Neural progenitor cell (in vitro differentiated cells): ENCODE measurements at regions not wholly inside any gene's neighbourhood (a gene's known extent, or its start where the extent isn't known, plus 50 kb on each side); places are given as distances from the start of the nearest gene placed in this dataset.

Source experiments
- DNase-seq: peaks from one replicate; pipeline ENCODE4 v3.0.0-alpha.2; 2016; ENCODE audit warnings: low spot score
- H2AFZ ChIP-seq: fragments of 200-600 bp; sonication (generic); replicated peaks from 2 replicates; pipeline ENCODE4 v1.6.1; 2016; ENCODE audit warnings: antibody characterized with exemption
- H3F3A ChIP-seq: fragments of 200-600 bp; sonication (generic); 2 replicates; pipeline ENCODE4 v1.6.1; 2016; ENCODE audit warnings: antibody characterized with exemption, low read depth
- H3K27ac ChIP-seq: fragments of 200-600 bp; sonication (generic); 2 replicates; pipeline ENCODE4 v1.5.1; 2016; ENCODE audit warnings: mild to moderate bottlenecking
- H3K27me3 ChIP-seq: fragments of 200-600 bp; sonication (generic); 2 replicates; pipeline ENCODE4 v1.6.1; 2016; ENCODE audit warnings: mild to moderate bottlenecking, moderate library complexity
- H3K36me3 ChIP-seq: fragments of 200-600 bp; sonication (generic); 2 replicates; pipeline ENCODE4 v1.5.1; 2016
- H3K4me1 ChIP-seq: fragments of 200-600 bp; sonication (generic); 2 replicates; pipeline ENCODE4 v1.6.1; 2016; ENCODE audit warnings: mixed run types
- H3K4me2 ChIP-seq: fragments of 200-600 bp; sonication (generic); 2 replicates; pipeline ENCODE4 v1.6.1; 2016
- H3K4me3 ChIP-seq: fragments of 200-600 bp; sonication (generic); 2 replicates; pipeline ENCODE4 v1.5.1; 2016
- H3K79me2 ChIP-seq: fragments of 200-600 bp; sonication (generic); 2 replicates; pipeline ENCODE4 v1.6.1; 2016; ENCODE audit warnings: low read depth
- H3K9ac ChIP-seq: fragments of 200-600 bp; sonication (generic); 2 replicates; pipeline ENCODE4 v1.6.1; 2016
- H3K9me3 ChIP-seq: fragments of 200-600 bp; sonication (generic); 2 replicates; pipeline ENCODE4 v1.5.1; 2016; ENCODE audit warnings: low read depth
- H4K20me1 ChIP-seq: fragments of 200-600 bp; sonication (generic); 2 replicates; pipeline ENCODE4 v1.6.1; 2016; ENCODE audit warnings: low read depth
- H3K27ac Mint-ChIP-seq: 3 replicates; pipeline ENCODE4 v1.8.0; 2021; ENCODE audit warnings: mixed read lengths
- H3K27me3 Mint-ChIP-seq: 2 replicates; pipeline ENCODE4 v1.8.0; 2022; ENCODE audit warnings: low read depth, mild to moderate bottlenecking, inconsistent platforms, moderate library complexity, mixed read lengths; ENCODE audit not compliant: insufficient read depth
- H3K36me3 Mint-ChIP-seq: 3 replicates; pipeline ENCODE4 v1.8.0; 2021; ENCODE audit warnings: mixed read lengths
- H3K4me1 Mint-ChIP-seq: 3 replicates; pipeline ENCODE4 v1.8.0; 2021; ENCODE audit warnings: mixed read lengths
- H3K4me3 Mint-ChIP-seq: 3 replicates; pipeline ENCODE4 v1.8.0; 2021; ENCODE audit warnings: mild to moderate bottlenecking, moderate library complexity, mixed read lengths
- H3K9me3 Mint-ChIP-seq: 3 replicates; pipeline ENCODE4 v1.8.0; 2020; ENCODE audit warnings: mixed read lengths
- EZH2 ChIP-seq: fragments of 200-600 bp; sonication (generic); IDR thresholded peaks from 2 replicates; pipeline ENCODE4 v1.6.1; 2017; ENCODE audit warnings: antibody characterized with exemption, mild to moderate bottlenecking, moderate library complexity
- EZH2phosphoT487 ChIP-seq: fragments of 200-600 bp; sonication (generic); IDR thresholded peaks from 2 replicates; pipeline ENCODE4 v1.6.1; 2017; ENCODE audit warnings: antibody characterized with exemption
- TF ChIP-seq, protein P1 (sequence below): fragments of 200-600 bp; sonication (generic); IDR thresholded peaks from 2 replicates; pipeline ENCODE4 v1.5.1; 2017; ENCODE audit warnings: antibody characterized with exemption, mild to moderate bottlenecking

- Mint-ChIP-seq H3K9me3 (no peaks in the 10 kb centered on the region), H3K4me3 (no peak overlapping the region), H3K4me1 (peaks cover 8% of the 10 kb centered on the region), H3K27ac (no peak overlapping the region), H3K36me3 (no peaks in the 10 kb centered on the region), H3K27me3 (peaks cover 24% of the 10 kb centered on the region)
- no peak overlapping the region for H3K4me2 ChIP-seq
- no peak for DNase-seq
- H2AFZ ChIP-seq = no peak overlapping the region
- H3K27ac ChIP-seq = no peak overlapping the region
- no peaks in the 10 kb centered on the region for H3K9me3 ChIP-seq
- no peak overlapping the region for H3K9ac ChIP-seq
- no peaks in the 10 kb centered on the region for H3K4me1 ChIP-seq
- H3K4me3 ChIP-seq = no peak overlapping the region
- peaks cover 7% of the 10 kb centered on the region for H3K27me3 ChIP-seq
- no peaks in the 10 kb centered on the region for H3F3A ChIP-seq
- no peak for TF ChIP-seq EZH2
- no peak for TF ChIP-seq EZH2phosphoT487
- TF ChIP-seq, protein P1, sequence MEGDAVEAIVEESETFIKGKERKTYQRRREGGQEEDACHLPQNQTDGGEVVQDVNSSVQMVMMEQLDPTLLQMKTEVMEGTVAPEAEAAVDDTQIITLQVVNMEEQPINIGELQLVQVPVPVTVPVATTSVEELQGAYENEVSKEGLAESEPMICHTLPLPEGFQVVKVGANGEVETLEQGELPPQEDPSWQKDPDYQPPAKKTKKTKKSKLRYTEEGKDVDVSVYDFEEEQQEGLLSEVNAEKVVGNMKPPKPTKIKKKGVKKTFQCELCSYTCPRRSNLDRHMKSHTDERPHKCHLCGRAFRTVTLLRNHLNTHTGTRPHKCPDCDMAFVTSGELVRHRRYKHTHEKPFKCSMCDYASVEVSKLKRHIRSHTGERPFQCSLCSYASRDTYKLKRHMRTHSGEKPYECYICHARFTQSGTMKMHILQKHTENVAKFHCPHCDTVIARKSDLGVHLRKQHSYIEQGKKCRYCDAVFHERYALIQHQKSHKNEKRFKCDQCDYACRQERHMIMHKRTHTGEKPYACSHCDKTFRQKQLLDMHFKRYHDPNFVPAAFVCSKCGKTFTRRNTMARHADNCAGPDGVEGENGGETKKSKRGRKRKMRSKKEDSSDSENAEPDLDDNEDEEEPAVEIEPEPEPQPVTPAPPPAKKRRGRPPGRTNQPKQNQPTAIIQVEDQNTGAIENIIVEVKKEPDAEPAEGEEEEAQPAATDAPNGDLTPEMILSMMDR = no peak
- H4K20me1 ChIP-seq = no peaks in the 10 kb centered on the region
- no peaks in the 10 kb centered on the region for H3K36me3 ChIP-seq
- H3K79me2 ChIP-seq = no peaks in the 10 kb centered on the region
Measured at GRCh38 chr1:17891205-17892110, 136.3 kb downstream of the ACTL8 start.

DNA sequence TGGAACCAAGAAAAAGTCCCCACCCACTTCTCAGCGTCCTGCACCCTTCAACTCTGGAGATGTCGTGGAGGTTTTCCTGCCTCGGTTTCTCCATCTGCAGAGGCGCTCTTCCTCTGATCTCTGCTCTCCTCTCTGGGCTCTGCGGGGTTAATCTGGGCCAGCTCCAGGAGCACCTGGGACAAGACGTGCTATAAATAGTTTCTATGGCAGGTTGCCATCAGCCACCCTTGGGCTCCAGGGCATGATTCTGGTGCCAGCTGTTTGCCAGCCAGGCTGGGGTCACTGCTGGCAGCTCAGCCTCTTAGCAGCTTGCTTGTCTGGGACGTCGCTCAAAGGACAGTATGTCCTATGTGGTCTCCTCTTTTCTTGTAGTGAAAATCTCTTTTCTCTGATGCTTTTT lies 137.1 kb downstream of the ACTL8 start:
- Histone ChIP-seq H3K36me3 (no peaks in the 10 kb centered on the region), H3K9me3 (no peaks in the 10 kb centered on the region), H3K4me2 (no peak overlapping the region), H3F3A (no peaks in the 10 kb centered on the region), H3K79me2 (no peaks in the 10 kb centered on the region), H3K4me3 (no peak overlapping the region), H3K9ac (no peak overlapping the region), H3K27me3 (peaks cover 7% of the 10 kb centered on the region), H4K20me1 (no peaks in the 10 kb centered on the region), H3K4me1 (no peaks in the 10 kb centered on the region), H2AFZ (no peak overlapping the region), H3K27ac (no peak overlapping the region)
- Mint-ChIP-seq H3K27me3 (peaks cover 24% of the 10 kb centered on the region), H3K9me3 (no peaks in the 10 kb centered on the region), H3K36me3 (no peaks in the 10 kb centered on the region), H3K4me3 (no peak overlapping the region), H3K27ac (no peak overlapping the region), H3K4me1 (peaks cover 8% of the 10 kb centered on the region)
- DNase-seq = no peak
- TF ChIP-seq EZH2phosphoT487 = no peak
- TF ChIP-seq EZH2 = no peak
- TF ChIP-seq, protein P1 = no peak

DNA sequence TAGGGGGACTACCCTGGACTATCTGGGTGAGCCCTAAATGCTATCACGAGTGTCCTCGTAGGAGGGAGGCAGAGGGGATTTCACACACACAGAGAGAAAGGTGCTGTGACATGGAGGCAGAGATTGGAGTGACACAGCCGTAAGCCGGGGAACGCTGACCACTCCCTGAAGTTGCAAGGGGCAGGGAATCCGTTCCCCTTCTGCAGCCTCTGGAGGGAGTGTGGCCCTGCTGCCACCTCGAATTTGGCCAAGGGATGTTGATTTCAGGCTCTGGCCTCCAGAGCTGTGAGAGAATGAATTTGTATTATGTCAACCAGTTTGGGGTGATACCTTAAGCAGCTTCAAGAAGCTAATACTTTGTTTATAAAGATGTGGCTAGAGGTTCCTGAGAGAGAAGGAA lies 137.7 kb downstream of the ACTL8 start:
- H4K20me1 ChIP-seq = no peaks in the 10 kb centered on the region
- no peak overlapping the region for H3K4me2 ChIP-seq
- no peak overlapping the region for H3K9ac ChIP-seq
- peaks cover 8% of the 10 kb centered on the region for H3K27me3 ChIP-seq
- no peak overlapping the region for H3K4me3 ChIP-seq
- H3K9me3 ChIP-seq = no peaks in the 10 kb centered on the region
- H3K27ac ChIP-seq = no peak overlapping the region
- Mint-ChIP-seq H3K27me3 (peaks cover 24% of the 10 kb centered on the region), H3K4me3 (no peak overlapping the region), H3K9me3 (no peaks in the 10 kb centered on the region), H3K36me3 (no peaks in the 10 kb centered on the region), H3K4me1 (peaks cover 8% of the 10 kb centered on the region), H3K27ac (no peak overlapping the region)
- H3F3A ChIP-seq = no peaks in the 10 kb centered on the region
- no peaks in the 10 kb centered on the region for H3K79me2 ChIP-seq
- no peaks in the 10 kb centered on the region for H3K36me3 ChIP-seq
- H2AFZ ChIP-seq = no peak overlapping the region
- no peak for DNase-seq
- no peaks in the 10 kb centered on the region for H3K4me1 ChIP-seq
- TF ChIP-seq, protein P1 = no peak
- no peak for TF ChIP-seq EZH2
- no peak for TF ChIP-seq EZH2phosphoT487
